ENCODE measurements at regions not wholly inside any gene's neighbourhood (a gene's known extent, or its start where the extent isn't known, plus 50 kb on each side); places are given as distances from the start of the nearest gene placed in this dataset.

GRCh38 chr5:167230414-167230813, 1061.0 kb upstream of the WWC1 start:
- DNase-seq, result no peak

GRCh38 chr5:167232675-167233311, 1058.7 kb upstream of the WWC1 start:
- DNase-seq, result no peak

GRCh38 chr5:167233507-167234220, 1057.8 kb upstream of the WWC1 start:
- DNase-seq, result no peak

GRCh38 chr5:167241436-167242067, 1049.9 kb upstream of the WWC1 start:
- no peak for DNase-seq

GRCh38 chr5:167242701-167243100, 1048.7 kb upstream of the WWC1 start:
- DNase-seq, result no peak

GRCh38 chr5:167243463-167243862, 1048.0 kb upstream of the WWC1 start:
- DNase-seq, result no peak

GRCh38 chr5:167244583-167244982, 1046.9 kb upstream of the WWC1 start:
- DNase-seq, result peak; percentile 22

- no peak for DNase-seq
Observed at GRCh38 chr5:167245868-167246267, 1045.6 kb upstream of the WWC1 start.

- DNase-seq, result no peak
Observed at GRCh38 chr5:167247816-167248215, 1043.6 kb upstream of the WWC1 start.

GRCh38 chr5:167248257-167248656, 1043.2 kb upstream of the WWC1 start:
- no peak for DNase-seq

- DNase-seq, result no peak
Observed at GRCh38 chr5:167250996-167251395, 1040.4 kb upstream of the WWC1 start.

- no peak for DNase-seq
Observed at GRCh38 chr5:167254132-167254531, 1037.3 kb upstream of the WWC1 start.

- DNase-seq, result no peak
Observed at GRCh38 chr5:167255926-167256325, 1035.5 kb upstream of the WWC1 start.

- DNase-seq, result no peak
Observed at GRCh38 chr5:167259806-167260205, 1031.6 kb upstream of the WWC1 start.

GRCh38 chr5:167261309-167262100, 1029.9 kb upstream of the WWC1 start:
- DNase-seq, result peak; percentile 16

- DNase-seq, result no peak
Observed at GRCh38 chr5:167263185-167263584, 1028.3 kb upstream of the WWC1 start.

- DNase-seq, result no peak
Observed at GRCh38 chr5:167264348-167264747, 1027.1 kb upstream of the WWC1 start.

GRCh38 chr5:167268337-167268736, 1023.1 kb upstream of the WWC1 start:
- no peak for DNase-seq

- no peak for DNase-seq
Observed at GRCh38 chr5:167269146-167269545, 1022.3 kb upstream of the WWC1 start.

GRCh38 chr5:167271081-167271480, 1020.4 kb upstream of the WWC1 start:
- DNase-seq, result no peak

- no peak for DNase-seq
Observed at GRCh38 chr5:167271511-167271910, 1019.9 kb upstream of the WWC1 start.

GRCh38 chr5:167280111-167280510, 1011.3 kb upstream of the WWC1 start:
- no peak for DNase-seq

GRCh38 chr5:167281925-167282324, 1009.5 kb upstream of the WWC1 start:
- DNase-seq, result no peak

Data from dermis blood vessel endothelial cell (primary cell).